Breast epithelium (tissue), 4 donors: ENCODE measurements at regions not wholly inside any gene's neighbourhood (a gene's known extent, or its start where the extent isn't known, plus 50 kb on each side); places are given as distances from the start of the nearest gene placed in this dataset.

Experiments
- DNase-seq, 2 donors: peaks; one replicate each; pipeline ENCODE4 v3.0.0-alpha.2; 2019; ENCODE audit warnings: low spot score in 2 of 2
- H3K27ac ChIP-seq, 2 donors: fragments of 200-600 bp; sonication (generic) in 1 of 2; one replicate each; pipeline ENCODE4 v1.5.1; 2016 to 2019; ENCODE audit warnings: mild to moderate bottlenecking in 1 of 2
- H3K27me3 ChIP-seq, 2 donors: fragments of 200-600 bp; sonication (generic) in 1 of 2; one replicate each; pipeline versions ENCODE4 v1.5.1 to v1.6.0; 2017 to 2019; ENCODE audit warnings: control low read depth in 1 of 2, mild to moderate bottlenecking in 1 of 2
- H3K36me3 ChIP-seq: fragments of 200-600 bp; one replicate; pipeline ENCODE4 v1.5.1; 2019
- H3K4me1 ChIP-seq, 2 donors: fragments of 200-600 bp; sonication (generic); one replicate each; pipeline ENCODE4 v1.5.1; 2016 to 2019; ENCODE audit warnings: control low read depth in 1 of 2
- H3K4me3 ChIP-seq, 3 donors: fragments of 200-600 bp; sonication (generic); 1 replicate in 2 of 3; 2 replicates in 1 of 3; pipeline ENCODE4 v1.5.1; 2016 to 2019; ENCODE audit warnings: mild to moderate bottlenecking in 3 of 3, moderate library complexity in 2 of 3
- H3K9me3 ChIP-seq, 2 donors: fragments of 200-600 bp; sonication (generic) in 1 of 2; one replicate each; pipeline ENCODE4 v1.5.1; 2016 to 2019; ENCODE audit warnings: control low read depth in 1 of 2
- CTCF ChIP-seq, 3 donors: fragments of 450-650 bp; IDR thresholded peaks; one replicate each; pipeline ENCODE4 v1.5.1; 2016 to 2017; ENCODE audit warnings: antibody characterized with exemption in 3 of 3, mild to moderate bottlenecking in 3 of 3, moderate library complexity in 3 of 3
- POLR2A ChIP-seq: fragments of 450-650 bp; IDR thresholded peaks from one replicate; pipeline ENCODE4 v1.6.1; 2016; ENCODE audit warnings: antibody characterized with exemption, mild to moderate bottlenecking, moderate library complexity
- POLR2AphosphoS5 ChIP-seq, 3 donors: sonication (generic); formaldehyde crosslinking; IDR thresholded peaks; one replicate each; pipeline ENCODE4 v1.6.1; 2017; ENCODE audit warnings: antibody characterized with exemption in 3 of 3
- intact Hi-C: fragments of 100-400 bp; cut with DNase I; formaldehyde crosslinking; loops from one replicate; pipeline ENCODE4 v1.15.1; 2023; ENCODE audit warnings: low total_unique reads

DNA sequence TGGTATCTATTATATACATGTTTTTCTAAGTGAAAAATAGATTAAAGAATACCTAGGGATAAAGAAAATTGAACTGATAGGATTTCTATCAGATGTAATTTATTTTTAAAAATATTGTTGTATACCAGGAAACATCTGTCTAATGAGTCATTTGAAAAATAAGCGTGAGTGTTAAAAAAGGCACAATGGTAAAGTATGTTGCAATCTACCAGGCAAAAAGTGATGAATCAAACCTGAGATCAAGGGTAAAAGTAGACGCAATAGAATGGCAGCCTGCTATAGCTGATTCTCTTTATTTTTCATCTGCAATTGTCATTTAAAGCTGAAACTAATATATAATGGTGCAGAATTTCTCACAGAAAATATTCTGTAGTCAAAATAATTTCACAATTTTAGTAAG lies 1119.6 kb downstream of the PCDH18 start:
- Histone ChIP-seq H3K9me3 (no peaks in the 10 kb centered on the region), H3K27me3 (no peaks in the 10 kb centered on the region), H3K27ac (no peak overlapping the region), H3K4me3 (no peak overlapping the region), H3K36me3 (no peaks in the 10 kb centered on the region), H3K4me1 (no peaks in the 10 kb centered on the region)
- DNase-seq: no peak
- intact Hi-C loops: no loop called here
- no peak for TF ChIP-seq POLR2A
- TF ChIP-seq POLR2AphosphoS5 (IDR thresholded peaks at IDR 0.05): no peak
- no peak for TF ChIP-seq CTCF (IDR thresholded peaks at IDR 0.05)

DNA sequence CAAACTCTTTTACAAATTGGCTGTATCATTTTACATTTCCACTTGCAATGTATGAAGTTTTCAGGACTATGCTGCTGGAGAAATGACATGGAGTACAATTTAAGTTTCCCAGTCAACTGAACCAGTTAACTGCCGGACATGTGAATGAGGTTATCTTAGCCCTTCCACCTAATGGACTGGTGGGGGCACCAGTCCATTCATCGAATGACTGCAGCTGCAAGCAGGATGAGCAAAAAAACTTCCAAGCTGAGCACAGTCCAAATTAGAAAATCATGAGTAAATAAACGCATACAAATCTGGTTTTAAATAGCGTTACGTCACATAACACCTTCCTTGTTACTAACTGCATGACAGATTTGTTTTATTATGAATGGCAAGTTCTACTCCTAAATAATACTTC lies 1131.5 kb downstream of the PCDH18 start:
- DNase-seq: no peak
- TF ChIP-seq POLR2A (no peak), CTCF (IDR thresholded peaks at IDR 0.05) (no peak), POLR2AphosphoS5 (IDR thresholded peaks at IDR 0.05) (no peak)
- H3K36me3 ChIP-seq: no peaks in the 10 kb centered on the region
- no peak overlapping the region for H3K27ac ChIP-seq
- no peaks in the 10 kb centered on the region for H3K4me1 ChIP-seq
- H3K4me3 ChIP-seq: no peak overlapping the region
- H3K27me3 ChIP-seq: no peaks in the 10 kb centered on the region
- intact Hi-C loops: no loop called here
- no peaks in the 10 kb centered on the region for H3K9me3 ChIP-seq

- no peaks in the 10 kb centered on the region for H3K36me3 ChIP-seq
- no peak overlapping the region for H3K27ac ChIP-seq
- no peak for DNase-seq
- no peak overlapping the region for H3K4me3 ChIP-seq
- no peaks in the 10 kb centered on the region for H3K27me3 ChIP-seq
- intact Hi-C loops: no loop called here
- peaks cover 0 to 6% of the 10 kb centered on the region in 2 donors for H3K9me3 ChIP-seq
- H3K4me1 ChIP-seq: no peaks in the 10 kb centered on the region
- TF ChIP-seq POLR2AphosphoS5 (IDR thresholded peaks at IDR 0.05): no peak
- no peak for TF ChIP-seq CTCF (IDR thresholded peaks at IDR 0.05)
- no peak for TF ChIP-seq POLR2A
Observed at GRCh38 chr4:136395212-136395722, 1137.0 kb downstream of the PCDH18 start.

- Histone ChIP-seq H3K4me1 (no peaks in the 10 kb centered on the region), H3K36me3 (no peaks in the 10 kb centered on the region), H3K9me3 (peaks cover 0 to 6% of the 10 kb centered on the region in 2 donors), H3K27ac (no peak overlapping the region), H3K27me3 (no peaks in the 10 kb centered on the region), H3K4me3 (no peak overlapping the region)
- intact Hi-C loops: no loop called here
- no peak for TF ChIP-seq POLR2AphosphoS5 (IDR thresholded peaks at IDR 0.05)
- no peak for TF ChIP-seq POLR2A
- TF ChIP-seq CTCF (IDR thresholded peaks at IDR 0.05): no peak
- DNase-seq: no peak
Observed at GRCh38 chr4:136392576-136392975, 1139.7 kb downstream of the PCDH18 start.

DNA sequence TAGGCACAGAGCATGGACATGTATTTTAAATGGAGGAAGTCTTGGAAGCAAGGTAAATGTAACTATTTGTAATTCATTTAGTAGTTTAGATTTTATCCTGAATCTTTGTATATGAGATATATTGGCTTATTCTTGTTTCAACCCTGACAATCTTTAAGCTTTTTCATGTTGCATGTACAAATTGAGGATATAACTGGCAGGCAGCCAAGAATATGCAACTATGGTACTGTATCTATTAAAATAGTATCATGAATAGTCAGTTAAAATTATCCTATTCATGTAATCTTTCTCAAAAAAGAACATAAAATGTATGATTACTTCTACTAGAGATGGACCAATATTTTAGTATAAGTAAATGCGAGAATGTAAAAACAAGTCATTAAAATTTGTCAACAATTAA lies 1141.5 kb downstream of the PCDH18 start:
- no peak for TF ChIP-seq CTCF (IDR thresholded peaks at IDR 0.05)
- no peak for TF ChIP-seq POLR2AphosphoS5 (IDR thresholded peaks at IDR 0.05)
- no peak for TF ChIP-seq POLR2A
- H3K27ac ChIP-seq: no peak overlapping the region
- DNase-seq: no peak
- H3K4me3 ChIP-seq: no peak overlapping the region
- no peaks in the 10 kb centered on the region for H3K27me3 ChIP-seq
- H3K36me3 ChIP-seq: no peaks in the 10 kb centered on the region
- no peaks in the 10 kb centered on the region for H3K4me1 ChIP-seq
- H3K9me3 ChIP-seq: peaks cover 0 to 6% of the 10 kb centered on the region in 2 donors
- intact Hi-C loops: no loop called here
